HG03095 (cell line): ENCODE measurements at regions not wholly inside any gene's neighbourhood (a gene's known extent, or its start where the extent isn't known, plus 50 kb on each side); places are given as distances from the start of the nearest gene placed in this dataset.

Experiments used
- ATAC-seq: cut with Tn5 transposase; IDR thresholded peaks from one replicate; pipeline ENCODE4 v1.9.1; 2021; ENCODE audit warnings: moderate library complexity; ENCODE audit not compliant: unreplicated experiment

GRCh38 chr9:23413541-23413940, 412.5 kb downstream of the ELAVL2 start:
- ATAC-seq: no peak

- no peak for ATAC-seq
These were observed 402.0 kb downstream of the ELAVL2 start for GRCh38 chr9:23423999-23424398.

DNA sequence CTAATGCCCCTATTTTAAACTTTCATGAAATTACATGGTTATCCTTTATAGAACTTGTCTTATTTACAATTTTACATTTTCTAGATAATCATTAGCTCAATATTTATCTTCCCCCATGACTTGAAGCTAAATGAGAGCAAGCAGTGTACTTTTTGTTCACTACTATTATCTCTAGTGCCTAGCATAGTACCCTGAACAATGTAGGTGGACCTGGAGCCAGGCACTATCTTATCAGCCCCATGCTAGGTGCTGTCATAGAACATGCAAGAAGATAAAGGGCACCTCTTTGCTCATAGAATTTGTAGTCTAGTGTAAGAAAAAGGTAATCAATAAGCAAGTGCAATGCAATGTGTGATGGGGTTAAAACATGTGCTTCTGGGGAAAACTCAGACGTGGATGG, 399.9 kb downstream of the ELAVL2 start:
- ATAC-seq: no peak

GRCh38 chr9:23431459-23431858, 394.6 kb downstream of the ELAVL2 start:
- ATAC-seq: no peak

- ATAC-seq: no peak
These were observed 391.4 kb downstream of the ELAVL2 start for GRCh38 chr9:23434654-23435053.

GRCh38 chr9:23438299-23438907, 387.6 kb downstream of the ELAVL2 start:
- ATAC-seq: no peak

GRCh38 chr9:23441275-23441674, 384.8 kb downstream of the ELAVL2 start:
- ATAC-seq: no peak

DNA sequence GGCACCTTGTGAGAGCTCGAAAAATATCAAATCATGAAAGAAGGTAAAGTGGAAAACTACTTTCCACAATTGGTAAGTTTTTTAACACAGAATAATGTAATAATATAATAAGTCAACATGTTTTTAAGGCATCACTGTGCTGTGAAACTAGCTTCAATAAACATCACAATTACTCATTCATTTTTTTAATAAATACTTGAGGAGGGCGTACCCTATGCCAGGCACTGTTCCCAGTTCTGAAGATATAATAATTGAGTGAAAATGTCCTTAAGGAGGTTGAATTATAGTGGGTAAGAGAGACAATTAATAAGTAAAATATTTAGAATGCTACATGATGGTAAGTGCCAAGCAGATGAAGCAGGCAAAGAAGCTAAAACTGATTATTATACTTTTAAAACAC, 381.4 kb downstream of the ELAVL2 start:
- no peak for ATAC-seq

GRCh38 chr9:23447166-23447565, 378.9 kb downstream of the ELAVL2 start:
- ATAC-seq: no peak

- ATAC-seq: no peak
These were observed 378.1 kb downstream of the ELAVL2 start for GRCh38 chr9:23447944-23448343.

DNA sequence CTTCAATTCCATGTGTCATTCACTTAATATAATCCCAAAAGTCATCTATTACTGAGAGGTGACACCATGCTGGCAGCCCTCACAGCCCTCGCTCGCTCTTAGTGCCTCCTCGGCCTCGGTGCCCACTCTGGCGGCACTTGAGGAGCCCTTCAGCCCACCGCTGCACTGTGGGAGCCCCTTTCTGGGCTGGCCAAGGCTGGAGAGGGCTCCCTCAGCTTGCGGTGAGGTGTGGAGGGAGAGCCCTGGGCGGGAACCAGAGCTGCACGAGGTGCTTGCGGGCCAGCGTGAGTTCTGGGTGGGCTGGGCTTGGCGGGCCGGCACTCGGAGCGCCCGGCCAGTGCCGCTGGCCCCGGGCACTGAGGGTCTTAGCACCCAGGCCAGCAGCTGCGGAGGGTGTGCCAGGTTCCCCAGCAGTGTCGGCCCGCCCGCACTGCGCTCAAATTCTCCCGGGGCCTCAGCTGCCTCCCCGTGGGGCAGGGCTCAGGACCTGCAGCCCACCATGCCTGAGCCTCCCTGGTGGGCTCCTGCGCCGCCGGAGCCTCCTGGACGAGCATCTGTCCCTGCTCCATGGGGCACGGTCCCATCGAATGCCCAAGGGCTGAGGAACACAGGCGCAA, 374.1 kb downstream of the ELAVL2 start:
- no peak for ATAC-seq

- ATAC-seq: no peak
These were observed 361.8 kb downstream of the ELAVL2 start for GRCh38 chr9:23464275-23464674.

GRCh38 chr9:23467276-23467675, 358.8 kb downstream of the ELAVL2 start:
- no peak for ATAC-seq

DNA sequence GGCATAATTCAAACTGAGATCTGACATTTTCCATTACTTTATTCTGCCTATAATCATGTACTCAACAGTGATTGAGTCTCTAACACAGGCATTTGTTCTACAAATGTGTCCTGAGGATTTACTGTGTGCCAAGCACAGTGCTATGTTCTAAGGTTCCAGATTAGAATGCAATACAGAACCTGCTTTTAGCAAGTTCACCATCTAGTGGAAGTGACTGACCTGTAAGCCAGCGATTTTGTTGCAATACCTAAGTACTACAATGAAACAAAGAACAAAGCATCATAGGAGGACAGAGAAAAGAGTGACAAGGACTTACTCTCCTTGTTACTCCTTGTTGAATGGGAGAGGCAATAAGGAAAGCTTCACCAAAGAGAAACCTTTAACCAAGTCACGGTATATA, 348.1 kb downstream of the ELAVL2 start:
- no peak for ATAC-seq

DNA sequence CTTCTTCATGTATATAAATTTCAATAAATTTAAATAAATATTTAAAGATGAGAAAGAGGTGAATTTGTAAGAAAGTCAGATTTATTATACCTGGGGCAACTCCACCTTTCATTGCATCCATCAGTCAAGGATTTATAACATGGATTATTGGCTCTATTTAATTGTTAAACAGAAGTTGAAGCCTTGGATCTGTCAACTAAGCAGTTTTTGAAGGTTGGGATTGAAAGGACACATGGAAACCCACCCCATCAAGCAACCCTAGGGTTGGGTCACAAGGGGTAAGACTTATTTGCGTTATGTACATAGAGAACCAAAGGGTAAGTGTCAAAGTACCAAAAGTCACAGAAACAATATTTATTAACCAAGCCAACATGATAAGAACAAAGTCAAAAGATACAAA, 342.5 kb downstream of the ELAVL2 start:
- no peak for ATAC-seq

DNA sequence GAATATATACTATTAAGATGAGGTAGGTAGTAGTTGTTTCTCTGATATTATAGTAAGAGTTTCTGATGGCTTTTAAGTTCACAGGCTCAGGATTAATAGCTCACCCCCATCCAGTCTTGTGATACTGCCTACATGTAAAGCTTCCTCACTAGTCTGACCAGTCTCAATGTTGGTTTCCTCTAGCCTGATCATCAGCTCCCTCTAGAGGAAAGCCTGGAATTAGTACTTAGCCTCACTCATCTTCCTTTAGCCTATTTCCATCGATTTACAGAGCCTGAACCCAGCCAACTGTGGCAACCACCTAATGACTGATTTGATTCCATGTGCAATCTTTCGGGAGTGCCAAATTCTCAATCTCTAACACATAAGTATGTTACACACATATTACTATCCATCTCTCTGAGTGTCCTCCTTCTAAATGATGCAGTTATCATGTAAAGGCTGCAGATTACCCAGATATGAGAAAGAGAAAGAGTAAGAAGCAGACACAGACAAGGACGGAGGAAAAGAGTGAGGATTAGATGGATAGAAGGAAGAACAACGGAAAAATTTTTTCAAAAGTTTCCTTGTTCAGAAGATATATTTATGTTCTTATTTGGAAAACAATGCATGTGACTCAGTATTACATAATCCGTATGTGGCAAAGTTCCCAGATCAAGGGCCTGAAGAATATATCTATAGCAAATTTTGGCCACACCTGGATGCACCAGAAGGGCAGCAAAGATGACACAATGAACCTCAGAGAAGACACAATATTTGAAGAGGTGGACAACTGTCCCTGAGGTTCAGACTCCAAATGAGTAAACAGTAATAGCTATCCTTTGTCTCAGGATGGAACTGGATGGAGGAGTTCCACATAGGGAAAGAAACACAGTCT, 333.7 kb downstream of the ELAVL2 start:
- ATAC-seq: no peak

DNA sequence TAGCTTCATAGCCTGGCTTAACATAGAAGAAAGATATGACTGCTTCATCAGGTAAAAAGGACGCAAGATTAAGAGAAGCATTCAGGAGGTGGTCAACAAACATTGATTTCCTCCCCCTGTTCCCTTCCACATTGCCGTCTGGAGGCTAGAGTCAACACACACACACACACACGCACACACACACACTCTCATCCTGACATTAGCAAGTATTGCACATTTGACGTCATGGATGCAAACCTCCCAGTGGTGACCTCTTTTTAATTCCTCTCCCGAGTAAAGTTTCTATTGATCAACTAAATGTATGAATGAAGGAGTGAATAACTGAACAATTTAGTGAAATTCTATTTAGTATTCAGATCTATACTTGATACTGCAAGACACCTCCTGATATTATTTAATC, 332.8 kb downstream of the ELAVL2 start:
- ATAC-seq: no peak

GRCh38 chr9:23496489-23497136, 329.4 kb downstream of the ELAVL2 start:
- ATAC-seq: no peak

- ATAC-seq: no peak
These were observed 328.9 kb downstream of the ELAVL2 start for GRCh38 chr9:23497137-23497504.

DNA sequence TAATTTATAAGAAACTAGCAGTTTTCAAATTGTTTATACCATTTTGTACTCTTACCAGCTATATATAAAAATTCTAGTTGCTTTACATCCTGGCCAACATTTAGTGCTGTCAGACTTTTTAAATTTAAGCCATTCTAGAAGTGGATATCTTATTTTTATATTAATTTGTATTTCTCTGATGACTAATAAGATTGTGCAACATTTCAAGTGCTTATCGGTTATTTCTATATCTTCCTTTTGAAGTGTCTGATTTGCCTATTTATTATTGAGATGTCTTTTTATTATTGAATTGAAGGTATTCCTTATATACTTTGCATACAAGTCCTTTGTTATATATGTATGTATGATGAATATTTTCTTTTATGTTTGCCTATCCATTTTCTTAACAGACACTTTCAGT, 324.0 kb downstream of the ELAVL2 start:
- no peak for ATAC-seq

DNA sequence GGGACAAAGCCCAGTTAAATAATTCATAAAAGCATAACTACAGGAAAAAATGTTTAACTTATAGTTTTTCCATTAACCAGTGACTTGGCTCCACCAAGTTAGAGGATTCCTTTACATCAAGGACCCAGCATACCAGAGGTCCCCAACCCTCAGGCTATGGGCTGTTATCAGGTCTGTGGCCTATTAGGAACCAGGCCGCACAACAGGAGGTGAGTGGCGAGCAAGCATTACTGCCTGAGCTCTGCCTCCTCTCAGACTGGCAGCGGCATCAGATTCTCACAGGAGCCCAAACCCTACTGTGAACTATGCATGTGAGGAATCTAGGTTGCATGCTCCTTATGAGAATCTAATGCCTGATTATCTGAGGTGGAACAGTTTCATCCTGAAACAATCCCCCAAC, 303.1 kb downstream of the ELAVL2 start:
- ATAC-seq: no peak
